Heart left ventricle (tissue), 16 donors: ENCODE measurements at regions not wholly inside any gene's neighbourhood (a gene's known extent, or its start where the extent isn't known, plus 50 kb on each side); places are given as distances from the start of the nearest gene placed in this dataset.
"Not testable (repeated sequence)": the region's sequence is repeated elsewhere in the genome, so short reads cannot be mapped to it uniquely, and the experiment has no call there.

Experiments used
- ATAC-seq, 4 donors: fragments of 200-7000 bp; cut with Tn5 transposase; one replicate each; pipeline ENCODE4 v1.9.1; 2020 to 2022; ENCODE audit warnings: moderate library complexity in 4 of 4, mild to moderate bottlenecking in 3 of 4, moderate number of reproducible peaks in 1 of 4
- DNase-seq, 5 donors: peaks; one replicate each; pipeline ENCODE4 v3.0.0-alpha.2; 2020
- H3K27ac ChIP-seq, 12 donors: fragments of 200-600 bp; sonication (generic) in 4 of 12; one replicate each; pipeline versions ENCODE4 v1.5.0 to v1.8.0; 2016 to 2022; ENCODE audit warnings: mild to moderate bottlenecking in 2 of 12
- H3K27me3 ChIP-seq, 9 donors: fragments of 200-600 bp; sonication (generic) in 2 of 9; one replicate each; pipeline versions ENCODE4 v1.5.1 to v1.8.0; 2016 to 2022; ENCODE audit warnings: mild to moderate bottlenecking in 3 of 9
- H3K36me3 ChIP-seq, 9 donors: fragments of 200-600 bp; sonication (generic) in 2 of 9; one replicate each; pipeline versions ENCODE4 v1.5.0 to v1.8.0; 2018 to 2022; ENCODE audit warnings: mild to moderate bottlenecking in 2 of 9
- H3K4me1 ChIP-seq, 12 donors: fragments of 200-600 bp; sonication (generic) in 4 of 12; one replicate each; pipeline versions ENCODE4 v1.5.0 to v1.8.0; 2016 to 2022; ENCODE audit warnings: mild to moderate bottlenecking in 3 of 12
- H3K4me3 ChIP-seq, 12 donors: fragments of 200-600 bp; sonication (generic) in 4 of 12; one replicate each; pipeline versions ENCODE4 v1.5.0 to v1.8.0; 2017 to 2022; ENCODE audit warnings: mild to moderate bottlenecking in 9 of 12, moderate library complexity in 4 of 12
- H3K9me3 ChIP-seq, 12 donors: fragments of 200-600 bp; sonication (generic) in 4 of 12; one replicate each; pipeline versions ENCODE4 v1.5.0 to v1.8.0; 2016 to 2022; ENCODE audit warnings: mild to moderate bottlenecking in 1 of 12
- CTCF ChIP-seq, 12 donors: fragments of 200-600 bp; sonication (generic) in 4 of 12; IDR thresholded peaks; one replicate each; pipeline versions ENCODE4 v1.5.0 to v1.8.0; 2018 to 2022; ENCODE audit warnings: antibody characterized with exemption in 12 of 12, mild to moderate bottlenecking in 5 of 12
- POLR2A ChIP-seq, 2 donors: fragments of 450-650 bp; IDR thresholded peaks; one replicate each; pipeline ENCODE4 v1.6.1; 2017; ENCODE audit warnings: antibody characterized with exemption in 2 of 2, mild to moderate bottlenecking in 2 of 2, moderate library complexity in 2 of 2
- WGBS, 4 donors: extraction: QIAGEN DNeasy Blood & Tissue Kit in 2 of 4; methylation state at CpG; one replicate each; pipeline versions ENCODE4 v1.1.5 to v1.1.7; 2013 to 2018; 5-methylcytosine and 5-hydroxymethylcytosine counted together
- intact Hi-C, 10 donors: fragments of 100-400 bp; cut with DNase I; formaldehyde crosslinking; loops; one replicate each; pipeline versions ENCODE4 v1.11.1 to v1.14.2; 2022
- donor health status: ischemic (EF 13 %, LVEDD 7.1; RV severe dilation, severe dysfunction).
- donor health status: healthy with polysubstance abuse.
- donor health status: DM: no; HTN: yes; CAD: no.
- donor health status: DM: no; HTN: no; CAD: no.
- donor health status: ischemic (EF 25% LVEDD 6.9; RV normal size, moderate dysfunction).
- donor health status: ischemic (EF 25% LVEDD 5.7; RV mildly dilated, moderate dysfunction).
- donor health status: healthy.
- donor health status: DM: yes; HTN: yes; CAD: no.
- donor health status: ischemic (EF 35%, LVEDD 5.7; RV mildly dilated, moderate dysfunction).
- donor health status: nonischemic (EF 11% LVEDD 7.7; RV severe dilation, severe dysfunction).
- donor health status: DM: yes; HTN: yes; CAD: no.
- donor health status: PGD.
- donor health status: ischemic (EF 29% LVEDD 5.4; RV normal size, mild dysfunction).
- donor health status: nonischemic (EF 23%, LVEDD 6.1; RV moderate dilation, normal function).

GRCh38 chr20:12838261-12838866 is 170.4 kb upstream of the SPTLC3 start:
- TF ChIP-seq POLR2A (IDR thresholded peaks at IDR 0.05) (no peak), CTCF (IDR thresholded peaks at IDR 0.05) (peak in 6 of 12 donors; percentile 12 to 26 (median 20))
- intact Hi-C loops, result no loop called here
- ATAC-seq, result no peak

GRCh38 chr20:12847872-12848271 is 160.9 kb upstream of the SPTLC3 start:
- 5 to 37% (median 24%) methylated on average over 2 of the region's 2 CpGs for WGBS, 4 donors
- peaks cover 0 to 2% (median 0%) of the 10 kb centered on the region in 9 donors for H3K27me3 ChIP-seq
- H3K27ac ChIP-seq, result no peak overlapping the region
- TF ChIP-seq CTCF (IDR thresholded peaks at IDR 0.05), result no peak
- no peak for TF ChIP-seq POLR2A (IDR thresholded peaks at IDR 0.05)
- H3K36me3 ChIP-seq, result no peaks in the 10 kb centered on the region
- H3K9me3 ChIP-seq, result no peaks in the 10 kb centered on the region
- no peak for DNase-seq
- no peak overlapping the region for H3K4me3 ChIP-seq
- no peaks in the 10 kb centered on the region for H3K4me1 ChIP-seq
- peak in 1 of 4 donors; percentile 58 for ATAC-seq
- intact Hi-C loops, result no loop called here

More at GRCh38 chr20:12838261-12838866, 170.4 kb upstream of the SPTLC3 start:
- Histone ChIP-seq H3K27ac (no peak overlapping the region), H3K9me3 (no peaks in the 10 kb centered on the region), H3K36me3 (no peaks in the 10 kb centered on the region), H3K27me3 (no peaks in the 10 kb centered on the region), H3K4me1 (no peaks in the 10 kb centered on the region), H3K4me3 (no peak overlapping the region)
- DNase-seq, result no peak
- 73 to 88% (median 81%) methylated on average over 3 of the region's 3 CpGs for WGBS, 4 donors

- Histone ChIP-seq H3K27me3 (peaks cover 0 to 2% (median 0%) of the 10 kb centered on the region in 9 donors), H3K4me3 (no peak overlapping the region), H3K4me1 (no peaks in the 10 kb centered on the region), H3K36me3 (no peaks in the 10 kb centered on the region), H3K27ac (no peak overlapping the region), H3K9me3 (no peaks in the 10 kb centered on the region)
- WGBS, 4 donors, result 25 to 33% (median 26%) methylated on average over 9 of the region's 9 CpGs
- intact Hi-C loops, result no loop called here
- DNase-seq, result no peak
- TF ChIP-seq POLR2A (IDR thresholded peaks at IDR 0.05) (no peak), CTCF (IDR thresholded peaks at IDR 0.05) (no peak)
- no peak for ATAC-seq
These were observed 159.4 kb upstream of the SPTLC3 start for GRCh38 chr20:12849225-12849910.

- H3K9me3 ChIP-seq, result peaks cover 0 to 12% (median 0%) of the 10 kb centered on the region in 12 donors
- H3K36me3 ChIP-seq, intact Hi-C loops, H3K27ac ChIP-seq, DNase-seq, ATAC-seq, H3K27me3 ChIP-seq, H3K4me1 ChIP-seq, H3K4me3 ChIP-seq: not testable (repeated sequence)
- 85 to 92% (median 89%) methylated on average over 9 of the region's 9 CpGs for WGBS, 4 donors
These were observed 151.1 kb upstream of the SPTLC3 start for GRCh38 chr20:12857643-12858042.
